Ramos (cell line): ENCODE measurements at regions not wholly inside any gene's neighbourhood (a gene's known extent, or its start where the extent isn't known, plus 50 kb on each side); places are given as distances from the start of the nearest gene placed in this dataset.

Source experiments
- in situ Hi-C: fragments of 300-500 bp; cut with MboI; formaldehyde crosslinking; loops from one replicate; pipeline ENCODE4 v1.14.3; 2022; ENCODE audit warnings: low sequenced_read_pairs; ENCODE audit not compliant: unreplicated experiment

DNA sequence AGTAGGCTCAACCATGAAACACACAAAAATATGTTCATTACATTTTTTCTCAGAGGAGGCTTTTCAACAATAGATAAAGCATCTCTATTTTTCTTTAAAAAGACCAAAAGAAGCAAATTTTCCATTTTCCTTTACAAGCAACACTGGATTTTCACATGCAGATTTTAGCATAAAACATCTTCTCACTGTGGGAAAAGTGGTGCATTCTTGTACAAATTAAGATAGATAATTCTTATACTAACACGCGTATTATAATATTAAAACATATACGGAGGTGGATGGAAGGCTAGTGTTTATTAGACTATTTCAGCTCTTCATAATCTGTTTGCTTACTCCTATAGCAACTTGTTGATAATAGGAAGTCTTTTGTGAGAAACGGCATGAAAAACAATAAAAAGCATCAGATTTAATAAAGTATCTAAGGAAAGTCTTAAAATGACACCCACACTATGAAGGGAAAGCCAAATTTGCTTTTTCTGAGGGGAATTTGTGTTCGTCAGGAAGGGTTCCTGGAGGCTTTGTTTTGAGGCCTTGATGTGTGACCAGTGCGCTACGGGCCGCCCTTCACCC, 529.6 kb downstream of the SOX2 start:
- in situ Hi-C loops: no loop called here

GRCh38 chr3:182241766-182242488, 530.2 kb downstream of the SOX2 start:
- in situ Hi-C loops: no loop called here

DNA sequence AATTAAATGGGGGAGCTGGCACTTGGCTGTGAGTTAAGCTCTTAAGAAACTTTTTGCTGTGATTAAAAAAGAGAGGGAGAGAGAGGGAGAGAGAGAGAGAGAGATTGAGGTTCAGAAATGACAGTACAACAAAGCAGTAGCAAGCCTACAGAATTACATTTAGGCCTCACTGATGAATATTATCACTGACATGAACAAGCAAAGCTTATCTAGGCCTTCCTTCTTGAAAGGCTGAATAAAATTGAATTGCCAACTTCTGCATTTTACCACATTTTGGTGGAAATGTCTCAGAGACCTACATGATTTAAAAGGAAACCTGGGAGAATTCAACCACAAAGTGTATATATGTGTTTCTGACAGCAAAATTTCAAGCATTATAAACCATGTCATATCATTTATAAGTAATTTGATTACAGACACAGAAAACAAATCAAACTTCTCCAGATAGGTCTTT, 530.8 kb downstream of the SOX2 start:
- in situ Hi-C loops: no loop called here

- in situ Hi-C loops: no loop called here
These were observed 531.9 kb downstream of the SOX2 start for GRCh38 chr3:182243625-182244024.

GRCh38 chr3:182244222-182244971, 532.7 kb downstream of the SOX2 start:
- in situ Hi-C loops: no loop called here

DNA sequence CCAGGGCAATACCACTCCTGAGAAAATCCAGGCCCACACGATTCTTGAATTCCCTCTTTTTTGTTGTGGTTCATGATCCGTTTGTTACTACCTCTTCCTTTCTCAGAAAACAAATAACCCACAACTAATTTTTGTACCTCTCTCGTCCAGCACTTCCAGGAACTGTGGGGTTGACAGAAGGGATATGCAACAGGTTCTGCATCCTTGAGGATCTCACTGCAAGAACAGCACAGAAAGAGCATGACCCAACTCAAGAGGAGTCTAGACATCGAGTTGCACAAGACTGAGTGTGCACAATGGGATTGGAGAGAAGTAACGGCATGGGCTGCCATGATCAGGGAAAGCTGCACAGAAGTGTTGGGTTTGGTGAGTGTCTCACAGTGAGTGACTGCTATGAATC, 533.3 kb downstream of the SOX2 start:
- in situ Hi-C loops: no loop called here

DNA sequence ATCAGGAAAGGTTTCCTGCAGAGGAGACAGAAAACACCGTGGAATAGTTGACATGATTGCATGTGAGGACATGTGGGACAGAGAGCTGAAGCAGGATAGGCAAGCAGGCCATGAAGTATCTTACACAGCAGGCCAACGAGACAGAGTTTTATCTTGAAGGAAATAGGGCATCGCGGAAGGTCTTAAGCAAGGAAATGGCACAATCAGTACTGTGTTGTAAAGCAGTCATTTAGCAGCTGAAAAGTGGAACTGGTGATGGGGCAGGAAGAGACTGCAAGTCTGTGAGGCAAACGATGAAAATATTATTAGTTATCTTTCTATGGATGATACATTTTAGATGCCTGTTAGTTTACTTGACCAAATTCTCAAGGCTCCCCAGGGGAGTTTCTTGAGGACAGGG, 535.1 kb downstream of the SOX2 start:
- in situ Hi-C loops: no loop called here

DNA sequence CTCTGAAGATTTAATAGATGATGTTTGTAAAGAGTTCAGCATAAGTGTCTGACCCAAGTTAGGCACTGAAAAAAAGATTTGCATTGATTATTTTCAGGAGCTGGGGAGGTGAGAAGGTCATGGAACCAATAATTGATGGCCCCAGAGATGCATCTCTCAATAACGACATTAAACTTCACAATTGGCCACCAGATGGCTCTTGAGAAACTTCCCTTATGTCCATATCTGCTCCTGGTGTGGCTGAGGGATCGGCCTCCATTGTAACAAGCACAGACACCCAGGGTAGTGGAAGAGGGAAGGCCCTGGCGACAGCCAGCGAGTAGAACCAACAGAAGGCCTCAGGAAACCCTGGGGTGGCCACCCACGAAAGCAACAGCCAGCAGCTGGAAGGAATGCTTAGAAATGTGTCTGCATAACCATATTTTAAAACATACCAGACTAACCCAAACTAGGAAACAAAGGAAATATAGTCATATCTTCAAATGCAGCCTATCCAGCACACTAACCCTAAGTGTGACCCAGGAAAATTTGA, 536.7 kb downstream of the SOX2 start:
- in situ Hi-C loops: no loop called here

- in situ Hi-C loops: no loop called here
These were observed 540.5 kb upstream of the ATP11B start for GRCh38 chr3:182252802-182253201.

DNA sequence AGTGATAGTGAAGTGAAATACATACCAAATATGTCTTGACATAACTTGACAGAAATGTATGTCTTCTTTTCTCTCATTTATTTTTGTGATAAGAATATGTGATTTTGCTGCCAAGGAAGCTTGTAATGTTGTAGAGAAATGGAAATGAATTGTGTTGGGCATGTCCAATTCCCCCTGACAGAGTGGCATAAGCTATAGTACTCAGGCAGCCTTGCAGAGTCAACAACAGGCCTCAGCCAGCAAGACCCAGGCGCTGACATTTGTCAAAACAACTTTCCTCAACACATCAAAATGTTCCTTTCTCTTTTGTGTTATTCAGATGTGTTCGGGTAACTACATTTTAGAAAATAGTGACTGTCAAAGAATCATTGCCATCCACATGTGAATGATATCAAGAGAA, 538.1 kb upstream of the ATP11B start:
- in situ Hi-C loops: no loop called here

DNA sequence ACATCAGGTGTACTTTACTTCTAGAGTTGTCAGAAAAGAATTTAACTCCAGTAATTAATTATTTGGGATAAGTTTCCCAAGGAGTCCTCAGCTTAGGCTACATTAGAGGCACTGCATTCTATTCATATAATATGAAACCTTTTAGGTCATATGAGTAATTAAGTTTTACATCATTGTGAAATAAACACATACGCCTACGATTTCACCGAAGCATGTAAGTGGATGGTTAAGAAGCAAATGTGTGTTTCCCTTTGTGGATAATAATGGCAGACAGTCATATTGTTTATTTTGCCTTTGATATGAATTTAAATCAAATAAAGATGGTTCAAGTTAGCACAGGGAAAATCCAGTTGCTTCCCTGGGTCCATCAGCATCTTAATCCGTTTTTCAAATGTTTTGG, 535.9 kb upstream of the ATP11B start:
- in situ Hi-C loops: no loop called here

GRCh38 chr3:182258538-182259177, 534.6 kb upstream of the ATP11B start:
- in situ Hi-C loops: no loop called here

DNA sequence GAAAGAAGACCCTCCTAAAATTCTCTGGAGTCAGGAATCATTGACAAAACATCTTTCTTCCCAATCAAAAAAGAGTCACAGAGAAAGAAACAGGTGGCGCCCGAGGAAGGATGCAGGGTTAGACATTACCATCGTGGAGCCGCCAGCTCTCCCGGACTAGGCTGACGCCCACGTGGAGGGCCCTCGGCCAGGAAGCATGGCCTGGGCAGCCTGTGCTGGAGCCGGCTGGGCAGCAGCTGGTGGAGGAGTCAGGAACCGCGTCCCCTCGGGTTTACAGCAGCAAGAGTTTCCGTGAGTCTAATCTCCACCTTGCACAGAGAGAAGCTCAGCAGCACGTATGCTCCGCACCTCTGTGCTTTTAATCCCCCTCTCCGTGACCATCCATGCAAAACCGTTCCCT, 533.7 kb upstream of the ATP11B start:
- in situ Hi-C loops: no loop called here

- in situ Hi-C loops: no loop called here
These were observed 532.3 kb upstream of the ATP11B start for GRCh38 chr3:182261041-182261440.

DNA sequence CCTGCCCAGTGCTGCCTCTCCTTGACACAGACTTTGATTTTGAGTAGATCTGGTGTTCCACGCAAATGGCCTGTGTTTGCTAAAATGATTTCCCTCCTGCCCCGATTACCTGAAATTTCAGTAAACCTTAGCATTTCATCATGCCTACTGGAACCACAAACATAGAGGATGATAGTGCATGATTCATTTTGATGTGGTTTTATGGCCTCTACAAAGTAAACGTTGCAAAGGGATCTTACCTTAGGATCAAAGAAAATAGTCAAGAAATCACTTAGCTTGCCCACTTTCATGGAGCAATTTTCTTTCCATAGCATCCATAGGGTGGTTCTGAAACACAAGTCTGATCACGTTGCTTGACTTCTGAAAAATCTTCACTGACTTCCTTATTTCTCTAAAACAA, 524.6 kb upstream of the ATP11B start:
- in situ Hi-C loops: no loop called here

GRCh38 chr3:182276512-182276911, 516.8 kb upstream of the ATP11B start:
- in situ Hi-C loops: no loop called here

DNA sequence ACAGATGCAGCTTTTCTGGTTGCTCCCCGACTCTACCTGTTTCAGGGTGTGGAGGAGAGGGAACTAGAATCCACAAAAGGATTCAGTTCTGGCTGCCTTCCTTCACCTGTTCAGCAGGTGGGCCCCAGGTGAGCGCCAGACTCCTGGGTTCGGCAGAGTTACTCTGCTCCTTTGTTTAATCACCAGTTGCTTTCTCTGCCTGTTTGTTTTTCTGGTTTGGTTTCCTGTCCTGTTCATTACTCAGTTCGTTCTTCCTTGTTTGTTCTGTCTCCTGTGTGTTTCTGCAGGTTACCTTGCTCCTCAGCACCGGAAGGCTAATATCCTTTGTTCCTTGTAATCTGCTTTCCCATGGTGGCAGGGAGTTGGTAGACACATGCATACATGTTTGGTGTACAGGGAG, 508.5 kb upstream of the ATP11B start:
- in situ Hi-C loops: no loop called here

DNA sequence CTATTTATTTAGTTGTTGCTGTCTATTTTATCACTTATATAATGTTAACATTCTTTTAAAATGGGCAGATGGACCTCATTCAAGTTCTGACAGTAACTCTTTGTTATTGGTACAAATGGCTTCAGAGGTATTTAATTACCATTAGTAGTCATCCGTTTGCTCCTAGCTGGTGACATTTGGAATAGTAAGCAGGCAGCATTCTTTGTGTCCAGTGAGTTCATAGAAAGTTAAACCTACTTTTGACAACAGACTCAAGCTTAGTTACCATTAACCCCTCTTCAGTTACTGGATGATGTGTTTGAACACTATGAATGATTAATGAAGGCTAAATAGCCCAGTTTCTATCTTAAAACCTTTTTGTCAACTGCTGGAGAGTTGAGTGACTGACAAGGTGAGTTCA, 500.7 kb upstream of the ATP11B start:
- in situ Hi-C loops: no loop called here

DNA sequence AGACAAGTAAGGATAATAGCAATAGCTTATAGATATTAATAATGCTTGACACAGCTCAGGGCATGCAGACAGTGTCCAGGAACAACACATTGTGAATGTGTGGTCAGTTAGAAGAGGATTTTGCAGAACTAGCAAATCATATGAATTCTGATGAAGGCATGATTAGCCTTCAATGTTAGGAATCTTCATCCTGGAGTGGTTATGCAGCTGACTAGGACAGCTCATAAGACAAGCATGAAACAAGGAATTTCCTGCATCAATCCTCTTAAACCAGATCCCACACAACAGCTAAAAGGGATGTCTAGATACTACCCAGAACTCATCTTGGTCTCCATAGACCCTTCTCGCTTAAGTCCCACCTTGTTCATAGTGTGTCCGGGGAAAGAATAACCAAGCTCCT, 499.0 kb upstream of the ATP11B start:
- in situ Hi-C loops: no loop called here

- in situ Hi-C loops: no loop called here
These were observed 498.6 kb upstream of the ATP11B start for GRCh38 chr3:182294696-182295095.

- in situ Hi-C loops: no loop called here
These were observed 493.0 kb upstream of the ATP11B start for GRCh38 chr3:182300266-182300665.
